ENCODE measurements at regions not wholly inside any gene's neighbourhood (a gene's known extent, or its start where the extent isn't known, plus 50 kb on each side); places are given as distances from the start of the nearest gene placed in this dataset.

DNA sequence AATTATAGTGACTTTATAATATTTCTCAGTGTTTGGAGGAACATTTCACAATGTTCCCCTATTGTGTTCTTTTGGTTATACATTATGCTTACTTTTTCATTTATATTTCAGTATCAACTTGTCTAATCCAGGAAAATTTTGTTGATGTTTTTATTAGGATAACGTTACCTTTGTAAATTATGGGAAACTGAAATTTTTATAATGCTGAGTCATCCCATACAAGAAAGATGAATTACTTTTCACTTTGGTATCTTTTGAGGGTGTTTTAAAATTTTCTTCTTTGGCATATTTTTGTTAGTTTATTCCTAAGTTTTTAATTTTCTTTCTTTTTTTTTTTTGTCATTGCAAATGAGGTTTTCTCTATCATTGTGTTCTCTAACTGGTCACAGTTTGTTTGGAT lies 542.7 kb downstream of the SLC16A7 start:
- Mint-ChIP-seq H3K27ac (no peak overlapping the region), H3K36me3 (ENCODE audit: insufficient read depth) (no peaks in the 10 kb centered on the region), H3K4me1 (ENCODE audit: low read depth in 2 of 2) (no peaks in the 10 kb centered on the region), H3K27me3 (no peaks in the 10 kb centered on the region), H3K9me3 (peaks cover 3 to 12% of the 10 kb centered on the region in 2 donors), H3K4me3 (no peak overlapping the region)
- DNase-seq (no peak), ATAC-seq (replicated peaks) (no peak)

DNA sequence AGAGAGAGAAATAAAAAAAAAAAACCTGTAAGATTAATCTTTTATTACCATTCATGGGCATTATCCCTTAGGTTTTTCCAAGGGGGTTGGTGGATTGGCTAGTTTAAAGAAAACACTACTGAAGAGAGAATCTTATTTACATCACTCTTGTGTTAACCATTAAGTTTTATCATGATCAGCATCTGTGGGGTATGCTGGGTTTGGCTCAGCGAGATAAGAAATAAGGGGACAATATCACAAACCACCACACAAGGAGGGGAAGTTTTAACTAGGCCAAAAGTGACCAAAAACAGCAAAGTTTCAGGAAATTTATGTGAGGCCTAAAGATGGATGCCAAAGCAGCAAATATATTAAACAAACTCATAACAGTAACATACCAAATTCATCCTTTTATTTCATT lies 548.6 kb downstream of the SLC16A7 start:
- Mint-ChIP-seq H3K27me3 (no peaks in the 10 kb centered on the region), H3K27ac (no peak overlapping the region), H3K36me3 (ENCODE audit: insufficient read depth) (no peaks in the 10 kb centered on the region), H3K4me1 (ENCODE audit: low read depth in 2 of 2) (no peaks in the 10 kb centered on the region), H3K9me3 (peaks cover 8 to 12% of the 10 kb centered on the region in 2 donors), H3K4me3 (no peak overlapping the region)
- DNase-seq: no peak
- no peak for ATAC-seq (replicated peaks)

DNA sequence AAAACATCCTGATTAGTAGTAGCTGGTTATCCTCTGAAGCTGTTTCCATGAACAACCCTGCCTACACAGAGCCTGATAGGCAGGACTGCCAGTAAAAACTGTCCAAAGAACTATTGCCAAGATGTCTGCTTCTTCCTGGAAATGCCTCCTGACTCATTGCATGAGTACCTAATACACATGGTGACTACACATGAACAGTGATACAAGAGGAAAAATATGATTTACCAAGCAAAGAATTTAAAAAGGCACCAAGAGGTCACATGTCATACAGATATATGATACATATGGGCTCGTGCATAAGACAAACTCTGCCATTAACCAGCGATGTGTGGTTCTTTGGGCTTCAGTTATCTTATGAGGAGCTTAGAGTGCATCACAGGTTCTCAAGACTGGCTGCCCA lies 552.3 kb downstream of the SLC16A7 start:
- DNase-seq (no peak), ATAC-seq (replicated peaks) (no peak)
- Mint-ChIP-seq H3K36me3 (ENCODE audit: insufficient read depth) (no peaks in the 10 kb centered on the region), H3K27me3 (no peaks in the 10 kb centered on the region), H3K27ac (no peak overlapping the region), H3K4me1 (ENCODE audit: low read depth in 2 of 2) (no peaks in the 10 kb centered on the region), H3K9me3 (peaks cover 2 to 5% of the 10 kb centered on the region in 2 donors), H3K4me3 (no peak overlapping the region)

DNA sequence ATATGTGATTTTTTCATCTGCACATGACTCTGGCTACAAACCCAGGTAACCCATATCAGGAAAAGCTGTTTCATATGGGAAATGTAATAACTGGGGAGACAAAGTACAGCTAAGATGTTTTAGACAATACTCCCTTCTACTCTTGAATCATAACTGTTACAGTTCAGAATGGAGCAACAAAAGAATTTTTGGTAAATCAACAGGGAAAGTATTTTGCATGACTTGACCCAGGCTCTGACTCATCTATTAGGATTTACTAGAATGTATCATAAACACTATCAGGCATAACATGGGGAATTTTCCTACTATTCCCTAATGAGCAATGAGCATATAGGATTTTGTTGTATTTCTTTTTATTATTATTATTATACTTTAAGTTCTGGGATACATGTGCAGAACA lies 553.0 kb downstream of the SLC16A7 start:
- Mint-ChIP-seq H3K9me3 (peaks cover 0 to 5% of the 10 kb centered on the region in 2 donors), H3K4me1 (ENCODE audit: low read depth in 2 of 2) (no peaks in the 10 kb centered on the region), H3K4me3 (no peak overlapping the region), H3K27ac (no peak overlapping the region), H3K27me3 (no peaks in the 10 kb centered on the region), H3K36me3 (ENCODE audit: insufficient read depth) (no peaks in the 10 kb centered on the region)
- DNase-seq (no peak), ATAC-seq (replicated peaks) (no peak)

DNA sequence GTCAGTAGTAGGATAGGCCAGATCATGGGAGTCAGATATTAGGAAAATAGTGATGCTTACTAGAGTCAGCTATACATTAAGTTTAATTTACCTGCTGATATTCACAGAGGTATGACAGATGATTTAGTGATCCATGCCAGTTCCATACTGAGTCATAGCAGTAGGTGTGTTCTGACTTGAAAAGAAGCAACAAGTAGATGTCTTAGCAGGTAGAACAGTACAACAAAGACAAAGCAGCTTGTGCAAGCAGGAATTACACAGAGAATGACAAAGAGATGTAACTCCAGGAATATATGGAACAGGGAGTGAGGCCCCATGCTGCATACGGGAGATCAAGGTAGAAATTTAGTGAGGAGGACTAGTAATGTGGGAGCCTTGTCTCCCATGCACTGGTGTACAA lies 556.9 kb downstream of the SLC16A7 start:
- H3K36me3 Mint-ChIP-seq (ENCODE audit: insufficient read depth): no peaks in the 10 kb centered on the region
- DNase-seq: no peak
- H3K27me3 Mint-ChIP-seq: no peaks in the 10 kb centered on the region
- H3K9me3 Mint-ChIP-seq: peaks cover 0 to 7% of the 10 kb centered on the region in 2 donors
- ATAC-seq (replicated peaks): no peak
- no peaks in the 10 kb centered on the region for H3K4me1 Mint-ChIP-seq (ENCODE audit: low read depth in 2 of 2)
- H3K4me3 Mint-ChIP-seq: no peak overlapping the region
- no peak overlapping the region for H3K27ac Mint-ChIP-seq

DNA sequence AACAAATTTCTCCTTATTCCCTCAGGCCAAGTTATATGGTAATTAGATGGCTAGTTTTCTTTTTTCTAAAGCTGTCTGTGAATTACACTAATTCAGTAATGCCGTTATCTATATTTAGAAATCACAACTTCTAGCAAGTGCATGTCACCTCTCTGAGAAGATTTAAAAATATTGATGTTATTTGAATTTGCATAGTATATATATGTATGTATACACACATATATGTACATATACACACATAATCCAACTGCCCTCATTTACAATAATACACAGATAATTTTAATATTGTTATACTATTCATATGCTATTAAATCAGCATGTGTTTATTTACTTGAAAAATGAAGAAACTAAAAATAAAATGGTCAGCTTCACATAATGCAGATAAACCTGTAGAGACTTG lies 563.9 kb downstream of the SLC16A7 start:
- no peaks in the 10 kb centered on the region for H3K36me3 Mint-ChIP-seq (ENCODE audit: insufficient read depth)
- no peaks in the 10 kb centered on the region for H3K27me3 Mint-ChIP-seq
- H3K4me1 Mint-ChIP-seq (ENCODE audit: low read depth in 2 of 2): no peaks in the 10 kb centered on the region
- no peak overlapping the region for H3K27ac Mint-ChIP-seq
- DNase-seq (no peak), ATAC-seq (replicated peaks) (no peak)
- no peak overlapping the region for H3K4me3 Mint-ChIP-seq
- peaks cover 8 to 9% of the 10 kb centered on the region in 2 donors for H3K9me3 Mint-ChIP-seq

DNA sequence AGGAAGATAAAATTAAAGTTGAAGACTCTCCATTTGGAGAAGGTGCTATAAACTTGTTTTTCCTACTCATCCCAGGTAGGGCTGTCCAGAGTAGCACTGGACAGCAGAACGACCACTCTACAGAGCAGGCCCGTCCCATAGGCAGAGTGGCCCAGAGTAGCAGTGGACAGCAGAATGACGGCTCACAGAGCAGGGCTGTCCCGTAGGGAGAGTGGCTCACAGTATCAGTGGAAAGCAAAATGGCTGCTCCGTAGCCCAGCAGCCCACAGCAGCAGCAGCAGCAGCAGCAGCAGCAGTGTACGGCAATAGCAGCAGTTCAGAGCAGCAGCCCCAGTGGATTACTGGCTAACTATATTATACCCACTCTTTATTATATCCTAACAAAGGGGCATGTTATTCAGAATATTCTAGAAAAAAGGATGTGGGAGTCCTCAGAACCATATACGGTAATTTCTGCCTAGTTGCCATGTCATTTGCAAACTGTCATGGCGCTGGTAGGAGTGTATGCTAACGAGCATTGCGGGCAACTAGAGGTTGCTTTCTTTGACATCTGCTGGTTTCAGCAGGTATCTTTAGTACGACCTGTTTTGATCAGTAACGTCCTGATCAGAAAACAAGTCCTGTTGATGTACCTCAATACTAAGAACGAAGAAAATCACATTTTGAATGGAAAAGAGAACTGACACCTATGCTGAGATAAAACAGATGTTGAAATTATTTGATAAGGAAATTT lies 567.3 kb downstream of the SLC16A7 start:
- H3K4me1 Mint-ChIP-seq (ENCODE audit: low read depth in 2 of 2): no peaks in the 10 kb centered on the region
- H3K27me3 Mint-ChIP-seq: no peaks in the 10 kb centered on the region
- no peak overlapping the region for H3K27ac Mint-ChIP-seq
- no peak for ATAC-seq (replicated peaks)
- DNase-seq: no peak
- H3K4me3 Mint-ChIP-seq: no peak overlapping the region
- H3K36me3 Mint-ChIP-seq (ENCODE audit: insufficient read depth): no peaks in the 10 kb centered on the region
- peaks cover 5 to 9% of the 10 kb centered on the region in 2 donors for H3K9me3 Mint-ChIP-seq

DNA sequence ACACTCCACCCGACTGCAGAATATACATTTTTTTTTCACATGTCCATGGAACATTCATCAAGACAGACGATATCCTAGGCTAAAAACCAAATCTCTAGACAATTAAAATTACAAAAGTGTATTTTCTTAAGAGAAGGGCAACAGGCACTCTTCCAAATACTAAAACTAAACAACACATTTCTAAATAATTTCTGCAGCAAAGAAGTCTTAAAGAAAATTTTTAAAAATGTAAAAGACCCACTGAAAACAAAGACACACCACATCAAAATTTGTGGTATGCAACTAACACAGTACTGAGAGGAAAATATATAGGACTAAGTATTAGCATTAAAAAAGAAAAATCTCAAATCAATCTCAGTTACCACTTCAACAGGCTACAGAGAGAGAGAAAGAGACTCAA lies 570.0 kb downstream of the SLC16A7 start:
- ATAC-seq (replicated peaks): no peak

DNA sequence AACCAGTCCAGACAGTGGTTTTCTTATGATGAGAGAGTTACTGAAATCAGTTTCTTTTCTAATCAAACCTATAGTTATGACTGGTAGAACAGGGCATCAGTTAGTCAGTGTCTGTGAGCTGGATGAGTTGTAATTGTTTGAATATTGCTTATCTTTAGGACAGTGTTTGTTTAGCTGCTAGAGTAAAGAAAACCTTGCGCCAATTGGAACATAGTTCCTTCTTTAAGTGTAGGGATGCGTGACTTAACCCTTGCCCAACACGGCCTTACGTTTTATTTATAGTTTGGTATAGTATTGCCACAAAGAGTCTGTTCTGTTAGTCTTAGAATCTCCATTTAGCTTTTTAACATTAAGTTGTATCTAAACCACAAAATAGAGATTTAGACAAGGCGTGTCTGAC lies 572.6 kb downstream of the SLC16A7 start:
- no peak overlapping the region for H3K4me3 Mint-ChIP-seq
- H3K9me3 Mint-ChIP-seq: peaks cover 0 to 5% of the 10 kb centered on the region in 2 donors
- H3K27ac Mint-ChIP-seq: no peak overlapping the region
- H3K4me1 Mint-ChIP-seq (ENCODE audit: low read depth in 2 of 2): no peaks in the 10 kb centered on the region
- ATAC-seq (replicated peaks): no peak
- H3K27me3 Mint-ChIP-seq: no peaks in the 10 kb centered on the region
- no peaks in the 10 kb centered on the region for H3K36me3 Mint-ChIP-seq (ENCODE audit: insufficient read depth)
- DNase-seq: no peak

More for the DNA sequence above, 570.0 kb downstream of the SLC16A7 start:
- no peak for DNase-seq
- H3K9me3 Mint-ChIP-seq: peaks cover 7 to 9% of the 10 kb centered on the region in 2 donors
- no peaks in the 10 kb centered on the region for H3K4me1 Mint-ChIP-seq (ENCODE audit: low read depth in 2 of 2)
- H3K27me3 Mint-ChIP-seq: no peaks in the 10 kb centered on the region
- H3K36me3 Mint-ChIP-seq (ENCODE audit: insufficient read depth): no peaks in the 10 kb centered on the region
- no peak overlapping the region for H3K4me3 Mint-ChIP-seq
- no peak overlapping the region for H3K27ac Mint-ChIP-seq

DNA sequence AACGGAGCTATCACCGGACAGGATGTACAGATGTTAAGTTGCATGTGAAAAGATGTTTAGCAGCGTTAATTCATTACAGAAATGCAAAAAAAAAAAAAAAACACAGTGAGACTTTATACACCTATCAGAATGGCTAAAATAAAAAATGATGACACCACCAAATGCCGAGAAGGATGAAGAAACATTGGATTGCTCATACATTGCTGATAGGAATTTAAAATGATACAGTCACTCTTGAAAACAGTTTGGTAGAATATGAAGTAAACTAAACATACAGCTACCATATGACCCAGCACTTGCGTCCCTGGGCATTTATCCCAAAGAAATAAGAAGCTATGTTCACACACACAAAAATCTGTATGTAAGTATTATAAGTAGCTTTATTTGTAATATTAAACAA lies 574.1 kb downstream of the SLC16A7 start:
- Mint-ChIP-seq H3K4me1 (ENCODE audit: low read depth in 2 of 2) (no peaks in the 10 kb centered on the region), H3K4me3 (no peak overlapping the region), H3K36me3 (ENCODE audit: insufficient read depth) (no peaks in the 10 kb centered on the region), H3K9me3 (peaks cover 0 to 6% of the 10 kb centered on the region in 2 donors), H3K27me3 (no peaks in the 10 kb centered on the region), H3K27ac (no peak overlapping the region)
- no peak for DNase-seq
- no peak for ATAC-seq (replicated peaks)

DNA sequence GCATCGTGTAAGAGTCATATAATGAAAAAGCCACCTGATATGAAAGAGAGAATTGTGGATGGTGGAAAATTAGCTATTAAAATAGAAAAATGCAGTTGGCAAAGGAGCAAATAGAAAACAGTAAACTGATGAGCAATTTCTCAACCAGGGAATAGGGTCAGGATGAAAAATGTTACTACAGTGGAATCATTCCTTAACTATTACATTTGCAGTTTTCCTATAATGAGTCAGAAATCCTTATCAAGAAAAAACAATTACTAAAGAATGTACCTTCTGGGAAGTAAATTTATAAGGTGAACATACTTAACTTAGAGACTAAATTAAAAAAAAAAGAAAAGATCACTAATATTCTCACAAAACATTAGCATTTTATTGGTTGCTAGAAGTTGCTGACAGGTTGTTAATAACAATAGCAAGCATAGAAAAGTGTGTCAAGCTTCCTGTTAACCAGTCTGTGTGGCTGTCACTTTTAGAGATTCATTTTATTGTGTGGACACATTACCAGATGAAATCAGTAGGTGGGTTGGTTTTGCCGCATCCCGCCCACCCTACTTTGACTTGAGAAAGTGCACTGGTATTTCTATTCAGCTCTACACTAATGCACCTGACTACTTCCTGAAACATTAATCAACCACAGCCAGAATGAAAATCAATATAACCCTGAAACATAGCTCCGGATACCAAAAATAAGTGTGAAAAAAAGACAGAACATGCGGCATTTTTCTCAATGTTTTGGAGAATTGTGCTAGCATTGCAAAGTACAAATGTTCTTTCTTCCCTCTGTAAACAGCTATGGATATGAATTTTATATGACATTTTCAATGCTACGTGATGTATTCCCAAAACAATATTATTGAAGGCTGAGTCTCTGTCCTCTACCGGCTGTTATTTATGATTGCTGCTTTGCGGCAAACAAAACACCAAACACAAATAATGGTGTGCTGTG lies 576.7 kb downstream of the SLC16A7 start:
- H3K9me3 Mint-ChIP-seq: peaks cover 0 to 4% of the 10 kb centered on the region in 2 donors
- H3K36me3 Mint-ChIP-seq (ENCODE audit: insufficient read depth): no peaks in the 10 kb centered on the region
- H3K4me3 Mint-ChIP-seq: no peak overlapping the region
- no peaks in the 10 kb centered on the region for H3K27me3 Mint-ChIP-seq
- no peak overlapping the region for H3K27ac Mint-ChIP-seq
- no peak for DNase-seq
- no peaks in the 10 kb centered on the region for H3K4me1 Mint-ChIP-seq (ENCODE audit: low read depth in 2 of 2)
- no peak for ATAC-seq (replicated peaks)

DNA sequence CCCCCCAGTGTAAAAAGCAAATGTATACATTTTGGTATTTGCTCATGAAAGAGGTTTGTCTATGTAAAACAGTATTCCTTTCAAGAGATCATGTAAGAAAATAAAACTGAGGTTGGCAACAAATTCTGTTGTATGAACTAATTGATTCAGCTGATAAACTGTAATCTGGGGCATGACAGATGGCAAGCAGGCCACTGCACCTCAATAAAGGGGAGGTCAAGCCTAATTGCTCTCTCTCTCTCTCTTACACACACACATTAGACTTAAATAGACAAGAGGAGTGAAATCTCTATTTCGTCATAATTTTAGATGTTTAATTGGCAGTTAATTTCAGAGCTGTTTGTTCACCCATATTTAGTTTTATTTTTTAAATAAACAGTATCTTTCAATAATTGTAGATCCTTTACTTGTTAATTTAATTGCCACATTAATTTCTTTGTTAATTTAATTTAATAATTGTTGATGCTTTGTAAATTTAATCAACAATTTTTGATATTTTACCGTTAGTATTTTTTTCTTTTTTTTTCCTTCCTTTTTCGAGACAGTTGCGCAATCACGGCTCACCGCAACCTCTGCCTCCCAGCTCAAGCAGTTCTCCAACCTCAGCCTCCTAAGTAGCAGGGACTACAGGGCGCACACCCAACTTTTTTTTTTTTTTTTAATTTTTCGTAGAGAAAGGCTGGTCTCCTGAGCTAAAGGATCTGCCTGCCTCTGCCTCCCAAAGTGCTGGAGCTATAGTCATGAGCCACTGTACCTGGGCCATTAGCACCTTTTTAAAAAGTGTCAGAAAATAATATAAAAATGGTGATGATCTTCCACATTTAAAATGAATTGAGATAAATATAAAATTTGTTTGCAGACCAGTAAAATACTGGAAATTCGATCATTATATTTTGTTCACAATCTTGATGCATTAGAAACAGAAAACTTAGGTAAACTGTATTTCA lies 577.7 kb downstream of the SLC16A7 start:
- DNase-seq (no peak), ATAC-seq (replicated peaks) (no peak)
- no peaks in the 10 kb centered on the region for H3K36me3 Mint-ChIP-seq (ENCODE audit: insufficient read depth)
- H3K4me3 Mint-ChIP-seq: no peak overlapping the region
- H3K27ac Mint-ChIP-seq: no peak overlapping the region
- no peaks in the 10 kb centered on the region for H3K27me3 Mint-ChIP-seq
- no peaks in the 10 kb centered on the region for H3K4me1 Mint-ChIP-seq (ENCODE audit: low read depth in 2 of 2)
- H3K9me3 Mint-ChIP-seq: peaks cover 0 to 4% of the 10 kb centered on the region in 2 donors

DNA sequence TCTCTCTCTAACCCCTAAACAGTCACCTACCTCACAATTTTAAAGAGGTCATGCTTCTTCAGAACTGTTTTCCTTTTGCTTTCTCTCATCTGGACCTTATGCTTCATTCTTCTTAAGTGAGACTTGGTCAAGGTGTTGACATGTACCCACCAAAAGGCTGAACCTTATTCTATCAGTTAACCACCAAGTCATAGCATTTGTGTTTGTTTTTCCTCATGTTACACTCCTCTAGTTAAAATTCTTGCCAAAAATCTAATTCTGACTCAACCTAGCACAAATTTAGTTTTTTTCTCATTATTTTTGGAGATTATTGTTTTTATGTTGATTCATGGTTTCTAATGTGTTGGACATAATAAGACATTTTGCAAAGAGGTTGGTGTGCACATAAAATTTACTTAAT lies 578.6 kb downstream of the SLC16A7 start:
- ATAC-seq (replicated peaks) (no peak), DNase-seq (no peak)
- H3K36me3 Mint-ChIP-seq (ENCODE audit: insufficient read depth): no peaks in the 10 kb centered on the region
- peaks cover 0 to 4% of the 10 kb centered on the region in 2 donors for H3K9me3 Mint-ChIP-seq
- no peak overlapping the region for H3K4me3 Mint-ChIP-seq
- no peak overlapping the region for H3K27ac Mint-ChIP-seq
- no peaks in the 10 kb centered on the region for H3K4me1 Mint-ChIP-seq (ENCODE audit: low read depth in 2 of 2)
- H3K27me3 Mint-ChIP-seq: no peaks in the 10 kb centered on the region
